HL-60 (cell line): ENCODE measurements at regions not wholly inside any gene's neighbourhood (a gene's known extent, or its start where the extent isn't known, plus 50 kb on each side); places are given as distances from the start of the nearest gene placed in this dataset.

Source experiments
- CTCF ChIP-seq: IDR thresholded peaks from one replicate; pipeline ENCODE4 v1.5.1; 2011; ENCODE audit warnings: low read length, control low read depth, inconsistent platforms; ENCODE audit not compliant: insufficient read depth
- GABPA ChIP-seq: IDR thresholded peaks from 2 replicates; pipeline ENCODE4 v1.6.1; 2012; ENCODE audit warnings: low read depth
- POLR2AphosphoS5 ChIP-seq: IDR thresholded peaks from 2 replicates; pipeline ENCODE4 v1.6.1; 2012; ENCODE audit warnings: low read depth

GRCh38 chr21:14824126-14824525 is 240.7 kb downstream of the NRIP1 start:
- TF ChIP-seq GABPA, result no peak
- TF ChIP-seq CTCF, result no peak
- no peak for TF ChIP-seq POLR2AphosphoS5
